IMR-90 (cell line): ENCODE measurements at regions not wholly inside any gene's neighbourhood (a gene's known extent, or its start where the extent isn't known, plus 50 kb on each side); places are given as distances from the start of the nearest gene placed in this dataset.

ENCODE experiments used
- ATAC-seq: fragments of 200-7000 bp; cut with Tn5 transposase; 2 replicates; pipeline ENCODE4 v1.9.1; 2020; ENCODE audit warnings: low read depth, mild to moderate bottlenecking, moderate library complexity
- BruUV-seq: library from RNA; stranded (reverse); fragments of 400-500 nt; replicated peaks from 2 replicates; lab custom pipeline; 2021; lab: Mats Ljungman, UMichigan
- CTCF ChIA-PET: fragments of 300-600 bp; formaldehyde crosslinking; extraction: SDS; loops from one replicate; lab custom pipeline; 2021; ENCODE audit warnings: antibody characterized with exemption; lab: Yijun Ruan, JAX
- POLR2A ChIA-PET: fragments of 300-600 bp; sonication (Branson Sonifier 250); formaldehyde crosslinking; loops from one replicate; lab custom pipeline; 2022; ENCODE audit warnings: antibody characterized with exemption; ENCODE audit not compliant: unreplicated experiment; lab: Charles Lee
- DNase-seq: peaks from one replicate; pipeline ENCODE4 v3.0.0; 2013
- H2AFZ ChIP-seq: replicated peaks from 2 replicates; pipeline ENCODE3; 2013; ENCODE audit warnings: low read length, mild to moderate bottlenecking; ENCODE audit not compliant: poor library complexity
- H2AK5ac ChIP-seq: 2 replicates; pipeline ENCODE4 v1.6.1; 2013; ENCODE audit warnings: low read depth, low read length, inconsistent platforms
- H2AK9ac ChIP-seq: replicated peaks from 2 replicates; pipeline ENCODE3; 2013; ENCODE audit warnings: mild to moderate bottlenecking, low read depth, low read length, moderate library complexity; ENCODE audit not compliant: poor library complexity
- H2BK120ac ChIP-seq: 2 replicates; pipeline ENCODE4 v1.6.1; 2013; ENCODE audit warnings: low read depth, low read length, inconsistent platforms
- H2BK15ac ChIP-seq: 3 replicates; pipeline ENCODE4 v1.6.1; 2013; ENCODE audit warnings: low read depth, low read length, inconsistent platforms
- H2BK20ac ChIP-seq: 2 replicates; pipeline ENCODE4 v1.6.1; 2013; ENCODE audit warnings: low read depth, mild to moderate bottlenecking, inconsistent platforms, low read length, moderate library complexity
- H2BK5ac ChIP-seq: 2 replicates; pipeline ENCODE4 v1.6.1; 2013; ENCODE audit warnings: mild to moderate bottlenecking, low read depth, low read length, inconsistent platforms; ENCODE audit not compliant: poor library complexity, severe bottlenecking
- H3K14ac ChIP-seq: replicated peaks from 2 replicates; pipeline ENCODE4 v1.6.1; 2013; ENCODE audit warnings: low read depth, low read length, inconsistent platforms
- H3K18ac ChIP-seq: 2 replicates; pipeline ENCODE4 v1.6.1; 2013; ENCODE audit warnings: low read depth, low read length, control low read depth
- H3K23ac ChIP-seq: 2 replicates; pipeline ENCODE4 v1.6.1; 2013; ENCODE audit warnings: low read depth, low read length, inconsistent platforms
- H3K27ac ChIP-seq: 2 replicates; pipeline ENCODE4 v1.5.1; 2013; ENCODE audit warnings: mild to moderate bottlenecking, control low read depth, low read length; ENCODE audit not compliant: insufficient read depth
- H3K27me3 ChIP-seq: 2 replicates; pipeline ENCODE4 v1.6.1; 2013; ENCODE audit warnings: low read length; ENCODE audit not compliant: control insufficient read depth, insufficient read depth
- H3K36me3 ChIP-seq: 2 replicates; pipeline ENCODE4 v1.6.1; 2013; ENCODE audit warnings: low read length, mixed read lengths; ENCODE audit not compliant: control insufficient read depth, insufficient read depth
- H3K4ac ChIP-seq: 2 replicates; pipeline ENCODE4 v1.6.1; 2013; ENCODE audit warnings: low read depth, low read length, inconsistent platforms
- H3K4me1 ChIP-seq: 2 replicates; pipeline ENCODE4 v1.6.1; 2013; ENCODE audit warnings: low read length, mixed read lengths; ENCODE audit not compliant: control insufficient read depth, insufficient read depth
- H3K4me2 ChIP-seq: 2 replicates; pipeline ENCODE4 v1.6.1; 2013; ENCODE audit warnings: low read depth, mild to moderate bottlenecking, control low read depth, low read length, moderate library complexity
- H3K4me3 ChIP-seq: 2 replicates; pipeline ENCODE4 v1.5.1; 2013; ENCODE audit warnings: low read depth, mild to moderate bottlenecking, control low read depth, low read length, moderate library complexity; ENCODE audit not compliant: insufficient read depth
- H3K56ac ChIP-seq: 2 replicates; pipeline ENCODE4 v1.6.1; 2013; ENCODE audit warnings: low read length, inconsistent platforms; ENCODE audit not compliant: insufficient read depth; ENCODE audit errors: extremely low read depth
- H3K79me1 ChIP-seq, 2 experiments: 2 replicates each; pipeline ENCODE4 v1.6.1; 2013; ENCODE audit warnings: low read length in 2 of 2, inconsistent platforms in 1 of 2, low read depth in 1 of 2
- H3K9ac ChIP-seq: 2 replicates; pipeline ENCODE4 v1.6.1; 2013; ENCODE audit warnings: low read depth, low read length, control low read depth
- H3K9me1 ChIP-seq: 2 replicates; pipeline ENCODE4 v1.6.1; 2013; ENCODE audit warnings: low read length, inconsistent platforms; ENCODE audit not compliant: insufficient read depth
- H3K9me3 ChIP-seq: 2 replicates; pipeline ENCODE4 v1.6.1; 2013; ENCODE audit warnings: low read length; ENCODE audit not compliant: control insufficient read depth, insufficient read depth
- H4K20me1 ChIP-seq: 2 replicates; pipeline ENCODE4 v1.6.1; 2013; ENCODE audit warnings: low read length, inconsistent platforms; ENCODE audit not compliant: insufficient read depth
- H4K5ac ChIP-seq: 2 replicates; pipeline ENCODE4 v1.6.1; 2013; ENCODE audit warnings: mild to moderate bottlenecking, low read depth, low read length, control low read depth
- H4K8ac ChIP-seq, 2 experiments: 2 replicates each; pipeline ENCODE4 v1.6.1; 2013; ENCODE audit warnings: low read depth in 2 of 2, low read length in 2 of 2, control low read depth in 1 of 2, inconsistent platforms in 1 of 2
- H4K91ac ChIP-seq: 2 replicates; pipeline ENCODE4 v1.6.1; 2013; ENCODE audit warnings: low read depth, low read length, inconsistent platforms; ENCODE audit not compliant: insufficient read depth
- BHLHE40 ChIP-seq: fragments of 150-350 bp; IDR thresholded peaks from 2 replicates; pipeline ENCODE4 v1.6.1; 2016; ENCODE audit warnings: mild to moderate bottlenecking, low read depth, low read length
- CEBPB ChIP-seq: IDR thresholded peaks from 2 replicates; pipeline ENCODE4 v1.6.1; 2012; ENCODE audit warnings: low read depth, low read length, improper control_type of control experiment
- CHD1 ChIP-seq: IDR thresholded peaks from 2 replicates; pipeline ENCODE4 v1.6.1; 2012; ENCODE audit warnings: low read depth, low read length, improper control_type of control experiment
- MAZ ChIP-seq: IDR thresholded peaks from 2 replicates; pipeline ENCODE4 v1.6.1; 2012; ENCODE audit warnings: low read depth, mild to moderate bottlenecking, low read length, improper control_type of control experiment, moderate library complexity, borderline replicate concordance
- RCOR1 ChIP-seq: IDR thresholded peaks from 2 replicates; pipeline ENCODE4 v1.6.1; 2012; ENCODE audit warnings: mild to moderate bottlenecking, low read length, improper control_type of control experiment; ENCODE audit not compliant: insufficient replicate concordance
- SMC3 ChIP-seq: fragments of 150-350 bp; IDR thresholded peaks from 2 replicates; pipeline ENCODE4 v1.6.1; 2016; ENCODE audit warnings: low read depth, mild to moderate bottlenecking, antibody characterized with exemption, low read length, moderate library complexity
- WGBS, 2 experiments: methylation state at CpG; one replicate each; pipeline versions ENCODE4 v1.1.5 to v1.1.7; 2013; ENCODE audit warnings: missing lambda C conversion rate in 2 of 2; ENCODE audit not compliant: insufficient read length in 1 of 2; ENCODE audit errors: extremely low coverage in 2 of 2; 5-methylcytosine and 5-hydroxymethylcytosine counted together
- dilution Hi-C: fragments of 300-500 bp; cut with HindIII; formaldehyde crosslinking; loops from one replicate; pipeline ENCODE4 v1.14.3; 2018; ENCODE audit warnings: low sequenced_read_pairs; ENCODE audit not compliant: unreplicated experiment
- in situ Hi-C: fragments of 300-500 bp; cut with MboI; formaldehyde crosslinking; loops from 3 replicates; pipeline ENCODE4 v1.14.3; 2019; ENCODE audit warnings: low sequenced_read_pairs, inconsistent platforms, mixed read lengths
- intact Hi-C: fragments of 100-400 bp; cut with micrococcal nuclease; formaldehyde crosslinking; loops from 2 replicates; pipeline ENCODE4 v1.10.0; 2022
- TF ChIP-seq, protein P1 (sequence below): fragments of 150-350 bp; IDR thresholded peaks from 2 replicates; pipeline ENCODE4 v1.6.1; 2016; ENCODE audit warnings: low read depth, mild to moderate bottlenecking, low read length, moderate library complexity, borderline replicate concordance
- TF ChIP-seq, protein P2 (sequence below): conservative IDR thresholded peaks from 2 replicates; pipeline ENCODE4 v1.5.1; 2012; ENCODE audit warnings: mild to moderate bottlenecking, low read depth, low read length, improper control_type of control experiment

- Histone ChIP-seq H3K14ac (no peak overlapping the region), H3K79me1 (no peaks in the 10 kb centered on the region), H4K8ac (no peak overlapping the region), H3K4ac (no peak overlapping the region), H2AK5ac (no peak overlapping the region), H2AFZ (no peak overlapping the region), H3K4me2 (no peak overlapping the region), H2BK15ac (no peak overlapping the region), H3K9me3 (no peaks in the 10 kb centered on the region; the same call in 1 of the 2 replicates), H3K9me1 (no peaks in the 10 kb centered on the region), H3K4me3 (no peak overlapping the region), H3K9ac (no peak overlapping the region), H2BK120ac (no peak overlapping the region), H3K18ac (no peak overlapping the region), H3K56ac (no peak overlapping the region), H3K23ac (no peak overlapping the region), H4K20me1 (no peaks in the 10 kb centered on the region), H4K91ac (no peak overlapping the region), H3K4me1 (no peaks in the 10 kb centered on the region), H3K27me3 (no peaks in the 10 kb centered on the region), H3K36me3 (no peaks in the 10 kb centered on the region), H2BK20ac (no peak overlapping the region), H4K5ac (no peak overlapping the region), H3K27ac (no peak overlapping the region), H2BK5ac (no peak overlapping the region), H2AK9ac (no peak overlapping the region)
- BruUV-seq, result no TSS peak
- WGBS, 2 experiments, result 43% methylated on average over 1 of the region's 10 CpGs; no CpG with 5 or more reads in 1 of the 2 experiments
- ChIA-PET POLR2A (no interaction called here), CTCF (no interaction called here)
- no peak for ATAC-seq
- dilution Hi-C loops, result no loop called here
- in situ Hi-C loops, result no loop called here
- intact Hi-C loops, result no loop called here
- TF ChIP-seq SMC3, result no peak
- no peak for TF ChIP-seq MAZ
- TF ChIP-seq CHD1, result no peak
- TF ChIP-seq, protein P1, sequence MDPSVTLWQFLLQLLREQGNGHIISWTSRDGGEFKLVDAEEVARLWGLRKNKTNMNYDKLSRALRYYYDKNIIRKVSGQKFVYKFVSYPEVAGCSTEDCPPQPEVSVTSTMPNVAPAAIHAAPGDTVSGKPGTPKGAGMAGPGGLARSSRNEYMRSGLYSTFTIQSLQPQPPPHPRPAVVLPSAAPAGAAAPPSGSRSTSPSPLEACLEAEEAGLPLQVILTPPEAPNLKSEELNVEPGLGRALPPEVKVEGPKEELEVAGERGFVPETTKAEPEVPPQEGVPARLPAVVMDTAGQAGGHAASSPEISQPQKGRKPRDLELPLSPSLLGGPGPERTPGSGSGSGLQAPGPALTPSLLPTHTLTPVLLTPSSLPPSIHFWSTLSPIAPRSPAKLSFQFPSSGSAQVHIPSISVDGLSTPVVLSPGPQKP, result no peak
- no peak for TF ChIP-seq RCOR1
- TF ChIP-seq BHLHE40, result no peak
- TF ChIP-seq, protein P2, sequence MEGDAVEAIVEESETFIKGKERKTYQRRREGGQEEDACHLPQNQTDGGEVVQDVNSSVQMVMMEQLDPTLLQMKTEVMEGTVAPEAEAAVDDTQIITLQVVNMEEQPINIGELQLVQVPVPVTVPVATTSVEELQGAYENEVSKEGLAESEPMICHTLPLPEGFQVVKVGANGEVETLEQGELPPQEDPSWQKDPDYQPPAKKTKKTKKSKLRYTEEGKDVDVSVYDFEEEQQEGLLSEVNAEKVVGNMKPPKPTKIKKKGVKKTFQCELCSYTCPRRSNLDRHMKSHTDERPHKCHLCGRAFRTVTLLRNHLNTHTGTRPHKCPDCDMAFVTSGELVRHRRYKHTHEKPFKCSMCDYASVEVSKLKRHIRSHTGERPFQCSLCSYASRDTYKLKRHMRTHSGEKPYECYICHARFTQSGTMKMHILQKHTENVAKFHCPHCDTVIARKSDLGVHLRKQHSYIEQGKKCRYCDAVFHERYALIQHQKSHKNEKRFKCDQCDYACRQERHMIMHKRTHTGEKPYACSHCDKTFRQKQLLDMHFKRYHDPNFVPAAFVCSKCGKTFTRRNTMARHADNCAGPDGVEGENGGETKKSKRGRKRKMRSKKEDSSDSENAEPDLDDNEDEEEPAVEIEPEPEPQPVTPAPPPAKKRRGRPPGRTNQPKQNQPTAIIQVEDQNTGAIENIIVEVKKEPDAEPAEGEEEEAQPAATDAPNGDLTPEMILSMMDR, result no peak
- TF ChIP-seq CEBPB, result no peak
- DNase-seq, result no peak
Measured at GRCh38 chr9:106622164-106622487, 240.8 kb upstream of the ZNF462 start.
